ENCODE measurements at regions not wholly inside any gene's neighbourhood (a gene's known extent, or its start where the extent isn't known, plus 50 kb on each side); places are given as distances from the start of the nearest gene placed in this dataset.

DNA sequence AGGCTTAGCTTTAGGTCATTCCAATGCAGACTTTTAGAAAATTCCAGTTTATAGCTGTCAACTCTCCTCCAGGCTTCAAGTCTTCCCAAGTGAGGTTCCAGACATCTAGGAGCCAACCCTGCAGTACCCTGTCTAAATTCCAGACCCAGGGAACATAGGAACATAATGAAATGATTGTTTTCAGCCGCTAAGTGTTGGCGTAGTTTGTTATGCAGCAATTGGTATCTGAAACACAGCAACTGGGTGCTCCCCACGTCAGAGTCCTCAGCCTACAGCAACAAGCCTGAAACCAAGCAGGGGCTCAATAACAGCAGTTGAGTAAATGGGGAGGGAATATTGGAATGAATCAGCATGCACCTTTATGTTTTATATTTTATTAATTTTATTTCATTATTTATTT lies 66.8 kb downstream of the BOD1 start:
- DNase-seq = no peak
- Histone ChIP-seq H3K27me3 (ENCODE audit: insufficient read depth, low read depth, severe bottlenecking) (peaks cover 72% of the 10 kb centered on the region), H3K27ac (no peak overlapping the region)

DNA sequence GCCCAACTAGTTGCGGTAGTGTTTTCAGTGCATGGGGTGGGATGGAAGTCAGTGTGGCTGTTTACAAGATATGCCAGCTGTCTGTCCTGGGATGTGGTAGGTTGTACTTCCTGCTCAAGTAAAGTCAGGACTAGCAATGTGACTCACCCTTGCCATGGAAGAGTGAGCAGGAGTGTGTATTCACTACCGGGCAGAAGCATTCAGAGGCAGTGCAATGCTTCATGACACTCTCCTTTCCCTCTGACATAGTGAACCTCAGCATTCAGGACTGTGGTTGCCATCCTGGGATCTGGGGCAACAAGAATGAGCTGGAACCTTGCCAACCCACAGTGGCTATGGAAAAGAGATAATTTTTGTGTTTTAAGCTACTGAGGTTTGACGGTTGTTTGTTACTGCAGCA lies 68.9 kb downstream of the BOD1 start:
- TF ChIP-seq, protein P1, sequence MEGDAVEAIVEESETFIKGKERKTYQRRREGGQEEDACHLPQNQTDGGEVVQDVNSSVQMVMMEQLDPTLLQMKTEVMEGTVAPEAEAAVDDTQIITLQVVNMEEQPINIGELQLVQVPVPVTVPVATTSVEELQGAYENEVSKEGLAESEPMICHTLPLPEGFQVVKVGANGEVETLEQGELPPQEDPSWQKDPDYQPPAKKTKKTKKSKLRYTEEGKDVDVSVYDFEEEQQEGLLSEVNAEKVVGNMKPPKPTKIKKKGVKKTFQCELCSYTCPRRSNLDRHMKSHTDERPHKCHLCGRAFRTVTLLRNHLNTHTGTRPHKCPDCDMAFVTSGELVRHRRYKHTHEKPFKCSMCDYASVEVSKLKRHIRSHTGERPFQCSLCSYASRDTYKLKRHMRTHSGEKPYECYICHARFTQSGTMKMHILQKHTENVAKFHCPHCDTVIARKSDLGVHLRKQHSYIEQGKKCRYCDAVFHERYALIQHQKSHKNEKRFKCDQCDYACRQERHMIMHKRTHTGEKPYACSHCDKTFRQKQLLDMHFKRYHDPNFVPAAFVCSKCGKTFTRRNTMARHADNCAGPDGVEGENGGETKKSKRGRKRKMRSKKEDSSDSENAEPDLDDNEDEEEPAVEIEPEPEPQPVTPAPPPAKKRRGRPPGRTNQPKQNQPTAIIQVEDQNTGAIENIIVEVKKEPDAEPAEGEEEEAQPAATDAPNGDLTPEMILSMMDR (IDR thresholded peaks at IDR 0.05; ENCODE audit: low read depth, low read length) = no peak
- Histone ChIP-seq H3K27ac (no peak overlapping the region), H3K36me3 (no peaks in the 10 kb centered on the region), H3K27me3 (ENCODE audit: insufficient read depth, low read depth, severe bottlenecking) (peaks cover 72% of the 10 kb centered on the region), H3K4me3 (ENCODE audit: low read depth, low read length) (no peak overlapping the region), H3K9me3 (ENCODE audit: severe bottlenecking) (no peaks in the 10 kb centered on the region)
- DNase-seq = no peak

More for the DNA sequence above, 66.8 kb downstream of the BOD1 start:
- Histone ChIP-seq H3K4me3 (ENCODE audit: low read depth, low read length) (no peak overlapping the region), H3K36me3 (no peaks in the 10 kb centered on the region), H3K9me3 (ENCODE audit: severe bottlenecking) (no peaks in the 10 kb centered on the region)
- TF ChIP-seq, protein P1 (IDR thresholded peaks at IDR 0.05; ENCODE audit: low read depth, low read length) = no peak

DNA sequence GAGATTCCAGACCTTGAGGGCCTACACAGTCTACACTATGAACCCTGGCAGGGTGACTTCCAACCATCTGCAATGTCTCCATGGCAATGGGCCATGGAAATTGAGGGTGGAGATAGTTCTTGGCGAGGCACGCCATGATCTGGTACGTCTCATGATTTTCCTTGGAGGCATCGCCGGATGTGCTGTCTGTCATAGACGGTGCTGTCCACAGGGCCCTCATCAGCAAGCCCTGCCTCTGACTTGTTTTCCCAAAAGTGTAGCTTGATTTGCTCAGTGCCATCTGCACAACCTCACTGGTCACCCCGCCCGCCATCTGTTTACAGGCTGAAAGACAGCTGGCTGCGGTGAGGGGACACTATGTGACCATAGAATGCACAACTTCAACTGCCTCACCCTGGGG lies 73.5 kb downstream of the BOD1 start:
- H3K36me3 ChIP-seq = no peaks in the 10 kb centered on the region
- H3K27me3 ChIP-seq (ENCODE audit: insufficient read depth, low read depth, severe bottlenecking) = peaks cover 69% of the 10 kb centered on the region

DNA sequence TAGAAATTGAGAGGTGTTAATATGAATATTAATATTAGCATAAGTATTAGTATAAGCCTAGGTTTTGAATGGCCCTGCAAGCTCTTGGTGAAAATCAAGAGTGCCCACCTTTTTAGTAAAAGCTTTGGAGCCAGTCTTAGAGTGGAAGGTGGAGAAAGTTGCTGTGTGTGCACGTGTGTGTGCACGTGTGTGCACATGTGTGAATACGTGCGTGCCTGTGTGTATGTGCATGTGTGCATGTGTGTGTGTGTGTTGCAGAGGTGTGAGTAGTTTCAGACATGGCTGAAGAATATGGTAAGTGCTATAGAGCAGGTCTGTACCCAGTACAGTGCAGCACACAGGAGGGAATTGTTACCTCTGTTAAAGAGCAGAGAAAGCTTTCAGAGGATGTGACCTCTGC lies 74.3 kb downstream of the BOD1 start:
- DNase-seq = no peak

More for the DNA sequence above, 73.5 kb downstream of the BOD1 start:
- Histone ChIP-seq H3K27ac (no peak overlapping the region), H3K9me3 (ENCODE audit: severe bottlenecking) (no peaks in the 10 kb centered on the region), H3K4me3 (ENCODE audit: low read depth, low read length) (no peak overlapping the region)
- no peak for DNase-seq
- TF ChIP-seq, protein P1 (IDR thresholded peaks at IDR 0.05; ENCODE audit: low read depth, low read length) = no peak

DNA sequence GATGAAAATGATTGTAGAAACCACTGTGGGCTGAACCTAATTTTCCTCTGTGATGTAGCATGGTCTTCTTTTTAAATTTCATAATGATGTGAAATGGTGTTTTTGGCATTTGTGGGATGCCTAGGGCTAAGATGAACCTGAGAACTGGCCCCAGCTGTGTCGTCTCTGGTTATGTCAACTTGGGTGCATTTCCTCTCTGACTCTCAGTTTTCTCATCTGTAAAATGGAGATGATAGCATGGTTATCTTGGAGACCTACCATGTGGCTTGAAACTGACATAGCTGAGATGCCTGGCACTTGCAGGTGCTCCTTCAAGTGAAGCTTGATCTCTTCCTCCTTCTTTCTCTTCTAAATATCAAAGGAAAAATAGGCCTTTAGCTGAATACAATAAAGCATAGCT lies 77.8 kb downstream of the BOD1 start:
- no peak overlapping the region for H3K27ac ChIP-seq
- TF ChIP-seq, protein P1 (IDR thresholded peaks at IDR 0.05; ENCODE audit: low read depth, low read length) = no peak
- DNase-seq = no peak
- peaks cover 90% of the 10 kb centered on the region for H3K27me3 ChIP-seq (ENCODE audit: insufficient read depth, low read depth, severe bottlenecking)
- no peaks in the 10 kb centered on the region for H3K9me3 ChIP-seq (ENCODE audit: severe bottlenecking)
- H3K4me3 ChIP-seq (ENCODE audit: low read depth, low read length) = no peak overlapping the region
- no peaks in the 10 kb centered on the region for H3K36me3 ChIP-seq

More for the DNA sequence above, 74.3 kb downstream of the BOD1 start:
- TF ChIP-seq, protein P1 (IDR thresholded peaks at IDR 0.05; ENCODE audit: low read depth, low read length) = no peak
- Histone ChIP-seq H3K4me3 (ENCODE audit: low read depth, low read length) (no peak overlapping the region), H3K27me3 (ENCODE audit: insufficient read depth, low read depth, severe bottlenecking) (peaks cover 75% of the 10 kb centered on the region), H3K27ac (no peak overlapping the region), H3K9me3 (ENCODE audit: severe bottlenecking) (no peaks in the 10 kb centered on the region), H3K36me3 (no peaks in the 10 kb centered on the region)

DNA sequence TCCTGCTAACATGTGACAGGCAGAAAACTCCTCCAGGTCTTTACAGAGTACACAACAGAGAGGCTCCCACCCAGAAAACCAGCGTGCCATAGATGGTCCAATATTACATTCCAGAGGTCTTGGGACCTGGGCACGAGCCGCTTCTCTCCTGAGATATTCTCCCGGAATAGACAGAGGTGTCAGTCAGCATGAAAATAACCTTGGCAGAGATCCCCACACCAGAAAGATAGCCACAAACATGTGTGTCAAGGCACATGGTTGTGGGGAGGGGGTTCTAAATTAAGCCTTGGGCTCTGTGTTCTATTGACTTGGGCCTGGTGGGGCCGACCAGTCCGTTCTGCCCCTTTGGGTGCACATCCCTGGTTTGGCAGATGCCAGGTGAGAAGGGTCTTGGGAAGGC lies 78.4 kb downstream of the BOD1 start:
- Histone ChIP-seq H3K4me3 (ENCODE audit: low read depth, low read length) (no peak overlapping the region), H3K36me3 (no peaks in the 10 kb centered on the region), H3K27ac (no peak overlapping the region), H3K27me3 (ENCODE audit: insufficient read depth, low read depth, severe bottlenecking) (peaks cover 91% of the 10 kb centered on the region), H3K9me3 (ENCODE audit: severe bottlenecking) (no peaks in the 10 kb centered on the region)
- DNase-seq = no peak
- TF ChIP-seq, protein P1 (IDR thresholded peaks at IDR 0.05; ENCODE audit: low read depth, low read length) = no peak

Data from WERI-Rb-1 (cell line).